ENCODE measurements at regions not wholly inside any gene's neighbourhood (a gene's known extent, or its start where the extent isn't known, plus 50 kb on each side); places are given as distances from the start of the nearest gene placed in this dataset.

- TF ChIP-seq, protein P1, sequence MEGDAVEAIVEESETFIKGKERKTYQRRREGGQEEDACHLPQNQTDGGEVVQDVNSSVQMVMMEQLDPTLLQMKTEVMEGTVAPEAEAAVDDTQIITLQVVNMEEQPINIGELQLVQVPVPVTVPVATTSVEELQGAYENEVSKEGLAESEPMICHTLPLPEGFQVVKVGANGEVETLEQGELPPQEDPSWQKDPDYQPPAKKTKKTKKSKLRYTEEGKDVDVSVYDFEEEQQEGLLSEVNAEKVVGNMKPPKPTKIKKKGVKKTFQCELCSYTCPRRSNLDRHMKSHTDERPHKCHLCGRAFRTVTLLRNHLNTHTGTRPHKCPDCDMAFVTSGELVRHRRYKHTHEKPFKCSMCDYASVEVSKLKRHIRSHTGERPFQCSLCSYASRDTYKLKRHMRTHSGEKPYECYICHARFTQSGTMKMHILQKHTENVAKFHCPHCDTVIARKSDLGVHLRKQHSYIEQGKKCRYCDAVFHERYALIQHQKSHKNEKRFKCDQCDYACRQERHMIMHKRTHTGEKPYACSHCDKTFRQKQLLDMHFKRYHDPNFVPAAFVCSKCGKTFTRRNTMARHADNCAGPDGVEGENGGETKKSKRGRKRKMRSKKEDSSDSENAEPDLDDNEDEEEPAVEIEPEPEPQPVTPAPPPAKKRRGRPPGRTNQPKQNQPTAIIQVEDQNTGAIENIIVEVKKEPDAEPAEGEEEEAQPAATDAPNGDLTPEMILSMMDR (IDR thresholded peaks at IDR 0.05; ENCODE audit: insufficient read depth, low read depth, low read length, missing control alignments) = no peak
- DNase-seq (ENCODE audit: low read depth) = no peak
- no peak overlapping the region for H3K4me3 ChIP-seq (ENCODE audit: low read length)
Observed at GRCh38 chr2:129729646-129730045, 249.8 kb upstream of the RAB6C start.

DNA sequence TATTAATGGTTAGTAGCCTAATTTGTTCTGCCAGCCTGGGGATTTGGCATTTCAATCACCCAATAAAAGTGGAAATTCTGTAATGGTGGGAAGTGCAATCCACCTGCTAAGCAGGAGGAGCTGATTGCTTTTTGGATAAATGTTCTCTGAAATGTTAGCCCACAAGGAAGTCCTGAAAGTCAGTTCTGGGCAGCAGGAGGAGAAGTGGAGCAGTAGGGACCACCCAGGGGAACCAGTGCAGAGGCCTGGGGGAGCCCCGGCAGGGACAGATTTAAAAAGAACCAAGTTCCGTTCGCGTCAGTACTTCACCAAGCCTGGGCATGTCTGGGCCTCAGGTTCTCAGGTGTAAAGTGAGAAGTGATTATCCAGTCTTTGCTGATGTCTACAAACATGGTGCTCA, 248.5 kb upstream of the RAB6C start:
- TF ChIP-seq, protein P1 (IDR thresholded peaks at IDR 0.05; ENCODE audit: insufficient read depth, low read depth, low read length, missing control alignments) = no peak
- H3K4me3 ChIP-seq (ENCODE audit: low read length) = no peak overlapping the region
- DNase-seq (ENCODE audit: low read depth) = no peak

DNA sequence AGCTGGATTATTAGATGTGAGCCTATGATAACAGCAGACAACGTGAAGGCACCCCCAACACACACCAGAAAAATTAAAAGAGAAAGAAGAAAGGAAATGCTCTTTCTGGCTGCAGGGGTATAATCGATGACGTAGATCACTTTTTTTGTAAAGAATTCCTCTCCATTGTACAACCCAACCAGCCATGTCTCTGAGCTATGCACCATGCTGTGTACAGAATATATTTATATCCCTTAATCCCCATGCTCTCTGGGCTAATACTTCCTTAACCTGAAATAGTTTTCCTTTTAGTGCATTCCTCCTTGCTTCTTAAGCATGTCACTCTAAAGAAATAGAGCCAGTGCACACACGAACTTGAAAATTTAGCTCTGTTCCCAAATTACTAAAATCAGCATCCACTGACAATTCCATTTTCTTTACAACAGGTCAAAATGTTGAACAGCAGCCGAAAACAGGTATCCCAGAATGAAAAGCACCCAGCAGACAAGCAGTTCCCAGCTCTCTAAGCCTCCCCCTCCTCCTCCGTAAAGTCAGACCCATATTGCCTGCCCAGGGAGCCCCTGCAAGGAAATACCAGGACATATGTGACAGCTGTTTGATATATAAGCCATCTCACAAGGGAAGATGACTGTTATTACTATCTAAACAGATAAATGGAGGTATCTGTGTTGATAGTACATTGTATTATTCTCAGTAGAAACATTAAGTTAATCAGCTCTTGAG, 247.4 kb upstream of the RAB6C start:
- DNase-seq (ENCODE audit: low read depth) = no peak
- TF ChIP-seq, protein P1 (IDR thresholded peaks at IDR 0.05; ENCODE audit: insufficient read depth, low read depth, low read length, missing control alignments) = no peak
- no peak overlapping the region for H3K4me3 ChIP-seq (ENCODE audit: low read length)

DNA sequence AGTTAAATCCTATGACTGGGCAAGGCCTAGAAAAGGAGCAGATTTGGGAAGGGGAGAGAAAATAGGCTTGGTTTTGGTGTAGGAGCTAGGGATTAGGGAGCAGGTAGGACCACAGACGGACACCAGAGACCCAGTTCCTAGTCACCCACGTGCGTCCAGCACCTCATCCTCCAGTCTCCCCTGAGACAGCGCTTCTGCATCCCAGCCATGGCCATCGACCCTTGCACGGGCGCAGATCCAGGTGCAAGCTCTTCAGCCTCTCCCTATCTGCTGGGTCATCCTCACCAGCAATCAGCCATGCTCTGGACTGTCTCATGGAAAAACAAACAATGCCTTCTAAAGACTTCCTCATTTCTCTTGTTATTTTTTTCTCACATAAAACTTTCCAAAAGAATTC, 246.8 kb upstream of the RAB6C start:
- no peak overlapping the region for H3K4me3 ChIP-seq (ENCODE audit: low read length)
- TF ChIP-seq, protein P1 (IDR thresholded peaks at IDR 0.05; ENCODE audit: insufficient read depth, low read depth, low read length, missing control alignments) = no peak
- DNase-seq (ENCODE audit: low read depth) = no peak

- DNase-seq (ENCODE audit: low read depth) = no peak
- H3K4me3 ChIP-seq (ENCODE audit: low read length) = no peak overlapping the region
- TF ChIP-seq, protein P1 (IDR thresholded peaks at IDR 0.05; ENCODE audit: insufficient read depth, low read depth, low read length, missing control alignments) = no peak
Observed at GRCh38 chr2:129733041-129733440, 246.4 kb upstream of the RAB6C start.

- TF ChIP-seq, protein P1 (IDR thresholded peaks at IDR 0.05; ENCODE audit: insufficient read depth, low read depth, low read length, missing control alignments) = no peak
- no peak for DNase-seq (ENCODE audit: low read depth)
- H3K4me3 ChIP-seq (ENCODE audit: low read length) = no peak overlapping the region
Observed at GRCh38 chr2:129733579-129733978, 245.9 kb upstream of the RAB6C start.

Measured in epithelial cell of esophagus (primary cell).